ENCODE measurements at regions not wholly inside any gene's neighbourhood (a gene's known extent, or its start where the extent isn't known, plus 50 kb on each side); places are given as distances from the start of the nearest gene placed in this dataset.

- TF ChIP-seq CTCF (IDR thresholded peaks at IDR 0.05), result no peak
- intact Hi-C loops (cut with micrococcal nuclease), result no loop called here
- Mint-ChIP-seq H3K27ac (no peak overlapping the region), H3K9me3 (no peaks in the 10 kb centered on the region), H3K4me3 (no peak overlapping the region), H3K27me3 (peaks cover 16% of the 10 kb centered on the region), H3K4me1 (ENCODE audit: low read depth) (no peaks in the 10 kb centered on the region), H3K36me3 (ENCODE audit: low read depth) (no peaks in the 10 kb centered on the region)
- ChIA-PET CTCF (interaction anchor here (1.0 kb wide), 1 partner anchor 34 kb away, joined by 3 read pairs; no protein-coding TSS in a partner anchor), POLR2A (no interaction called here)
- ATAC-seq (no peak), DNase-seq (no peak)
Measured at GRCh38 chr10:84571146-84571545, 242.8 kb downstream of the CCSER2 start.

DNA sequence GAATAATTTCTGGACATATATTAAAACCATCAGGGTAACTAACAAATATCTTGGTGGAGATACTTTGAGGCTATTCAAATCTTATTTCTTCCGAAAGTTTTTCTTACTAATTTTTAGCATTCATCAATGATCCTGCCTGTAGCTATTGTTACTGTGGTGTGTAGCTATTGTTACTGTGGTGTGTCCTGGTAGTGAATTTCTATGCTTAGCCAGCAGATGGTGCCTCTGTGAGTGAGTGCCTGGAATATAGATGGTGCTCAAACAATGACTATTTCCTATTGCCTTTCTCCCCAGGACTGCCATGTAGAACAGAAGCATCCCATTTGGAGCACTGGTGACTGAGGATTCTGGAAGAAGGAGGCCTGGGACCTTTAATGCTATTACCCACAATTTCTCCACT is 245.7 kb downstream of the CCSER2 start:
- TF ChIP-seq CTCF (IDR thresholded peaks at IDR 0.05), result no peak
- CTCF ChIA-PET, result no interaction called here
- peaks cover 10% of the 10 kb centered on the region for H3K27me3 Mint-ChIP-seq
- H3K27ac Mint-ChIP-seq, result no peak overlapping the region
- H3K4me1 Mint-ChIP-seq (ENCODE audit: low read depth), result no peaks in the 10 kb centered on the region
- H3K4me3 Mint-ChIP-seq, result no peak overlapping the region
- intact Hi-C loops (cut with micrococcal nuclease), result no loop called here
- DNase-seq (no peak), ATAC-seq (no peak)
- H3K36me3 Mint-ChIP-seq (ENCODE audit: low read depth), result no peaks in the 10 kb centered on the region
- peaks cover 3% of the 10 kb centered on the region for H3K9me3 Mint-ChIP-seq
- POLR2A ChIA-PET, result no interaction called here

DNA sequence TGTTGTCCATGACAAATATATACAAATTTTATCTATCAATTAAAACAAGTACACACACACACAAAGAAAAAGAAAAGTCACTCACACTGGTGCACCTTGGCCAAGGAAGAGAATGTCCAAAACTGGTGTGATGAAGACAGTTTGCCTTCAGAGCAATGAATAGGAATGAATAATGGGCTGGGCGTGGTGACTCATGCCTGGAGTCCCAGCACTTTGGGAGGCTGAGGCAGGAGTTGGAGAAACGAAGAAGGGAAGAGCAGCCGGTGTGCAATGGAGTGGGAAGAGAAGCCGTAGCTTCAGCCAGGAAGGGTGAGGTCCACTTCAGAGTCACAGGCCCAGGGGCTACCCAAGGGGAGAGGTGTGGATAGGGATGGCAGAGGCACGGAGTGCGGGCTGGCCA is 253.6 kb downstream of the CCSER2 start:
- Mint-ChIP-seq H3K27me3 (peaks cover 9% of the 10 kb centered on the region), H3K36me3 (ENCODE audit: low read depth) (no peaks in the 10 kb centered on the region), H3K27ac (no peak overlapping the region), H3K4me1 (ENCODE audit: low read depth) (no peaks in the 10 kb centered on the region), H3K4me3 (no peak overlapping the region), H3K9me3 (no peaks in the 10 kb centered on the region)
- no peak for TF ChIP-seq CTCF (IDR thresholded peaks at IDR 0.05)
- DNase-seq, result no peak
- CTCF ChIA-PET, result no interaction called here
- no peak for ATAC-seq
- intact Hi-C loops (cut with micrococcal nuclease), result no loop called here
- POLR2A ChIA-PET, result no interaction called here

GRCh38 chr10:84583501-84583900 is 255.1 kb downstream of the CCSER2 start:
- Mint-ChIP-seq H3K27ac (no peak overlapping the region), H3K36me3 (ENCODE audit: low read depth) (no peaks in the 10 kb centered on the region), H3K27me3 (peaks cover 9% of the 10 kb centered on the region), H3K4me1 (ENCODE audit: low read depth) (no peaks in the 10 kb centered on the region), H3K9me3 (no peaks in the 10 kb centered on the region), H3K4me3 (no peak overlapping the region)
- DNase-seq (no peak), ATAC-seq (no peak)
- intact Hi-C loops (cut with micrococcal nuclease), result no loop called here
- POLR2A ChIA-PET, result no interaction called here
- no peak for TF ChIP-seq CTCF (IDR thresholded peaks at IDR 0.05)
- CTCF ChIA-PET, result interaction anchor here (0.9 kb wide), 2 partner anchors 153 to 318 kb away, joined by 3 read pairs; no protein-coding TSS in a partner anchor

- ChIA-PET CTCF (no interaction called here), POLR2A (no interaction called here)
- intact Hi-C loops (cut with micrococcal nuclease), result no loop called here
- H3K4me3 Mint-ChIP-seq, result no peak overlapping the region
- no peak for TF ChIP-seq CTCF (IDR thresholded peaks at IDR 0.05)
- H3K9me3 Mint-ChIP-seq, result no peaks in the 10 kb centered on the region
- H3K27ac Mint-ChIP-seq, result no peak overlapping the region
- no peaks in the 10 kb centered on the region for H3K4me1 Mint-ChIP-seq (ENCODE audit: low read depth)
- peaks cover 4% of the 10 kb centered on the region for H3K27me3 Mint-ChIP-seq
- H3K36me3 Mint-ChIP-seq (ENCODE audit: low read depth), result no peaks in the 10 kb centered on the region
- DNase-seq (no peak), ATAC-seq (no peak)
Measured at GRCh38 chr10:84587789-84588188, 259.4 kb downstream of the CCSER2 start.

All from activated CD8-positive, alpha-beta T cell treated with anti-CD3 and anti-CD28 coated beads for 36 hours (primary cell).